OCI-LY7 (cell line): ENCODE measurements at regions not wholly inside any gene's neighbourhood (a gene's known extent, or its start where the extent isn't known, plus 50 kb on each side); places are given as distances from the start of the nearest gene placed in this dataset.

ENCODE experiments used
- BruUV-seq: library from RNA; stranded (reverse); fragments of 400-500 nt; replicated peaks from 2 replicates; lab custom pipeline; 2021; lab: Mats Ljungman, UMichigan
- CTCF ChIA-PET: fragments of 300-600 bp; sonication (Branson Sonifier 250); formaldehyde crosslinking; loops from one replicate; lab custom pipeline; 2022; ENCODE audit warnings: antibody characterized with exemption; ENCODE audit not compliant: unreplicated experiment; lab: Charles Lee
- POLR2A ChIA-PET: fragments of 300-600 bp; sonication (Branson Sonifier 250); formaldehyde crosslinking; loops from one replicate; lab custom pipeline; 2022; ENCODE audit warnings: antibody characterized with exemption; lab: Charles Lee
- DNase-seq: peaks from one replicate; pipeline ENCODE4 v3.0.0-alpha.2; 2015; ENCODE audit warnings: low spot score
- H2AFZ ChIP-seq: fragments of 200-600 bp; sonication (generic), shearing (Covaris generic); 2 replicates; pipeline ENCODE4 v1.6.1; 2014; ENCODE audit warnings: mild to moderate bottlenecking, antibody characterized with exemption, low read length, moderate library complexity
- H3K27ac ChIP-seq: fragments of 200-600 bp; sonication (generic); 2 replicates; pipeline ENCODE4 v1.5.1; 2014; ENCODE audit warnings: mixed run types, low read depth, mild to moderate bottlenecking, moderate library complexity, low read length, inconsistent platforms; ENCODE audit not compliant: poor library complexity, severe bottlenecking
- H3K36me3 ChIP-seq: fragments of 200-600 bp; sonication (generic); 2 replicates; pipeline ENCODE4 v1.6.1; 2014; ENCODE audit warnings: mild to moderate bottlenecking, antibody characterized with exemption, low read length, moderate library complexity, mixed read lengths; ENCODE audit not compliant: insufficient read depth
- H3K4me1 ChIP-seq: fragments of 200-600 bp; sonication (generic); 2 replicates; pipeline ENCODE4 v1.5.1; 2014; ENCODE audit warnings: mild to moderate bottlenecking, low read length; ENCODE audit not compliant: insufficient read depth, poor library complexity, severe bottlenecking
- H3K4me2 ChIP-seq: fragments of 200-600 bp; sonication (generic); 2 replicates; pipeline ENCODE4 v1.6.1; 2014; ENCODE audit warnings: mild to moderate bottlenecking, low read length
- H3K4me3 ChIP-seq: fragments of 200-600 bp; sonication (generic); 2 replicates; pipeline ENCODE4 v1.5.1; 2014; ENCODE audit warnings: mild to moderate bottlenecking, low read depth, low read length; ENCODE audit not compliant: poor library complexity, severe bottlenecking
- H3K79me2 ChIP-seq: fragments of 200-600 bp; sonication (generic); 2 replicates; pipeline ENCODE4 v1.6.1; 2016; ENCODE audit warnings: low read depth, mild to moderate bottlenecking, low read length, moderate library complexity, mixed read lengths; ENCODE audit not compliant: insufficient read depth
- H3K9me2 ChIP-seq: fragments of 200-600 bp; sonication (generic); 2 replicates; pipeline ENCODE4 v1.6.1; 2016; ENCODE audit warnings: mild to moderate bottlenecking, low read length, mixed read lengths; ENCODE audit not compliant: insufficient read depth
- H3K9me3 ChIP-seq: fragments of 200-600 bp; sonication (generic); 2 replicates; pipeline ENCODE4 v1.6.1; 2014; ENCODE audit warnings: mild to moderate bottlenecking, mixed run types, low read length, mixed read lengths
- H4K20me1 ChIP-seq: fragments of 200-600 bp; sonication (generic); 2 replicates; pipeline ENCODE4 v1.6.1; 2014; ENCODE audit warnings: mild to moderate bottlenecking, antibody characterized with exemption, low read length, moderate library complexity, mixed read lengths; ENCODE audit not compliant: insufficient read depth
- EZH2phosphoT487 ChIP-seq: fragments of 200-600 bp; sonication (generic); IDR thresholded peaks from 2 replicates; pipeline ENCODE4 v1.6.1; 2018; ENCODE audit warnings: low read depth, borderline replicate concordance, mild to moderate bottlenecking, mixed run types, antibody characterized with exemption, low read length, moderate library complexity, mixed read lengths
- intact Hi-C: fragments of 100-400 bp; cut with micrococcal nuclease; formaldehyde crosslinking; loops from one replicate; pipeline ENCODE4 v1.10.0; 2022; ENCODE audit not compliant: unreplicated experiment
- TF ChIP-seq, protein P1 (sequence below): fragments of 200-600 bp; sonication (generic); conservative IDR thresholded peaks from 2 replicates; pipeline ENCODE4 v1.5.1; 2014; ENCODE audit warnings: mild to moderate bottlenecking, antibody characterized with exemption, low read length, moderate library complexity, mixed read lengths

DNA sequence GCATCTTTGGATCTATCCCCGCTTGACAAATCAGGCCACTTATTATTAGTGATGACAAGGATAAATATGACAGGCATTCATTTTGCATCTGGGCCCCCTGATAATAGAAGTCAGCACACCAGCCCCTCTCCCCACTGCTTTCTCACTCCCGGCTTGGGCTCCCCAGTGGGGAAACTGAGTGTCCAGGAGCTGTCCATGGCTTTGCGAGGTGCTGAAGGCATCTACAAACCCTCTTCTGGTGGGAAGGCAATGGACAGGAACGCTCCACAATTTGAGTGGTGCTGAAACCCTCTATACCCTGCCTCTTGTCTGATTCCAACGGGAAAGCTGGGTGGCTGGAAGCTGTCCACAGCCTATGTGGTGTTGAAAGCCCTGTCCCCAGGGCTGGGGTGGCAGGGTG is 61.7 kb upstream of the PCBD1 start:
- POLR2A ChIA-PET = no interaction called here
- intact Hi-C loops = no loop called here
- Histone ChIP-seq H3K9me2 (no peaks in the 10 kb centered on the region), H3K36me3 (no peaks in the 10 kb centered on the region), H3K9me3 (no peaks in the 10 kb centered on the region), H2AFZ (no peak overlapping the region), H3K4me3 (no peak overlapping the region), H3K4me1 (no peaks in the 10 kb centered on the region), H3K27ac (no peak overlapping the region), H4K20me1 (no peaks in the 10 kb centered on the region), H3K79me2 (no peaks in the 10 kb centered on the region), H3K4me2 (no peak overlapping the region)
- no peak for DNase-seq
- BruUV-seq = no TSS peak
- TF ChIP-seq EZH2phosphoT487 = no peak
- TF ChIP-seq, protein P1, sequence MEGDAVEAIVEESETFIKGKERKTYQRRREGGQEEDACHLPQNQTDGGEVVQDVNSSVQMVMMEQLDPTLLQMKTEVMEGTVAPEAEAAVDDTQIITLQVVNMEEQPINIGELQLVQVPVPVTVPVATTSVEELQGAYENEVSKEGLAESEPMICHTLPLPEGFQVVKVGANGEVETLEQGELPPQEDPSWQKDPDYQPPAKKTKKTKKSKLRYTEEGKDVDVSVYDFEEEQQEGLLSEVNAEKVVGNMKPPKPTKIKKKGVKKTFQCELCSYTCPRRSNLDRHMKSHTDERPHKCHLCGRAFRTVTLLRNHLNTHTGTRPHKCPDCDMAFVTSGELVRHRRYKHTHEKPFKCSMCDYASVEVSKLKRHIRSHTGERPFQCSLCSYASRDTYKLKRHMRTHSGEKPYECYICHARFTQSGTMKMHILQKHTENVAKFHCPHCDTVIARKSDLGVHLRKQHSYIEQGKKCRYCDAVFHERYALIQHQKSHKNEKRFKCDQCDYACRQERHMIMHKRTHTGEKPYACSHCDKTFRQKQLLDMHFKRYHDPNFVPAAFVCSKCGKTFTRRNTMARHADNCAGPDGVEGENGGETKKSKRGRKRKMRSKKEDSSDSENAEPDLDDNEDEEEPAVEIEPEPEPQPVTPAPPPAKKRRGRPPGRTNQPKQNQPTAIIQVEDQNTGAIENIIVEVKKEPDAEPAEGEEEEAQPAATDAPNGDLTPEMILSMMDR = no peak
- CTCF ChIA-PET = no interaction called here

DNA sequence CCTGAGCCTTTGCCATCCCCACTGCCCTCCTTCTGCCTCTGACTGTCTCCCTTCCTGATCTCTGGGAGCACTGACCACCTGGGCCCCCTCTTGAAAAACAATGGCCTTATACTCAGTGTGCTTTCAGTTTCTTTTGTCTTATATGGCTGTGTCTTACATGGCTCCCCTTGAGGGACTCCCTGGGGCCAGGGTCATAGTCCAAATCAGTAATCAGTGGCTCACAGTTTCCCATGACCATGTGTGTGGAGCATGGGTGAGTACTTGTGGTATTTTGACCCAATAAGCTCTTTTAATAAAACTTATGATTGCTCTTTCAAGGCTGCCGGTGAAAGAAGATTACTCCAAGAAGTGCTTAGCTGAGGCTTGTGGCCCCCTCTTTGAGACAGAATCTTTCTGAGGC is 62.4 kb upstream of the PCBD1 start:
- Histone ChIP-seq H3K27ac (no peak overlapping the region), H3K36me3 (no peaks in the 10 kb centered on the region), H3K4me2 (no peak overlapping the region), H2AFZ (no peak overlapping the region), H3K4me1 (no peaks in the 10 kb centered on the region), H3K9me2 (no peaks in the 10 kb centered on the region), H4K20me1 (no peaks in the 10 kb centered on the region), H3K4me3 (no peak overlapping the region), H3K9me3 (no peaks in the 10 kb centered on the region), H3K79me2 (no peaks in the 10 kb centered on the region)
- intact Hi-C loops = no loop called here
- POLR2A ChIA-PET = no interaction called here
- no peak for TF ChIP-seq EZH2phosphoT487
- TF ChIP-seq, protein P1 = no peak
- BruUV-seq = no TSS peak
- CTCF ChIA-PET = no interaction called here
- no peak for DNase-seq

GRCh38 chr10:70952401-70952800 is 64.0 kb upstream of the PCBD1 start:
- CTCF ChIA-PET = no interaction called here
- no TSS peak for BruUV-seq
- intact Hi-C loops = no loop called here
- POLR2A ChIA-PET = no interaction called here
- Histone ChIP-seq H3K79me2 (no peaks in the 10 kb centered on the region), H3K4me3 (no peak overlapping the region), H4K20me1 (no peaks in the 10 kb centered on the region), H2AFZ (no peak overlapping the region), H3K27ac (no peak overlapping the region), H3K9me2 (no peaks in the 10 kb centered on the region), H3K4me1 (no peaks in the 10 kb centered on the region), H3K4me2 (no peak overlapping the region), H3K9me3 (no peaks in the 10 kb centered on the region), H3K36me3 (no peaks in the 10 kb centered on the region)
- TF ChIP-seq EZH2phosphoT487 = no peak
- TF ChIP-seq, protein P1 = no peak
- no peak for DNase-seq
